Astrocyte (in vitro differentiated cells and primary cell): ENCODE measurements at regions not wholly inside any gene's neighbourhood (a gene's known extent, or its start where the extent isn't known, plus 50 kb on each side); places are given as distances from the start of the nearest gene placed in this dataset.

Source experiments
- DNase-seq: peaks from one replicate; pipeline ENCODE4 v3.0.0-alpha.2; 2010; ENCODE audit warnings: low read depth
- FAIRE-seq: peaks from 2 replicates; lab custom pipeline; 2011; peaks lifted over from hg19 to GRCh38; lab: Jason Lieb, UNC
- H2AFZ ChIP-seq: 2 replicates; pipeline ENCODE4 v1.6.0; 2012; ENCODE audit warnings: low read depth, low read length, inconsistent platforms
- H3K27ac ChIP-seq: 2 replicates; pipeline ENCODE4 v1.5.1; 2011; ENCODE audit warnings: low read depth, low read length, inconsistent platforms
- H3K27me3 ChIP-seq: 2 replicates; pipeline ENCODE4 v1.6.0; 2011; ENCODE audit warnings: low read length, inconsistent platforms; ENCODE audit not compliant: insufficient read depth
- H3K36me3 ChIP-seq: 2 replicates; pipeline ENCODE4 v1.5.1; 2011; ENCODE audit warnings: low read length, inconsistent platforms; ENCODE audit not compliant: insufficient read depth
- H3K4me1 ChIP-seq: 2 replicates; pipeline ENCODE4 v1.5.1; 2011; ENCODE audit warnings: low read length, inconsistent platforms; ENCODE audit not compliant: insufficient read depth
- H3K4me2 ChIP-seq: 2 replicates; pipeline ENCODE4 v1.6.0; 2012; ENCODE audit warnings: low read length, inconsistent platforms
- H3K4me3 ChIP-seq: 2 replicates; pipeline ENCODE4 v1.5.1; 2011; ENCODE audit warnings: low read depth, mild to moderate bottlenecking, low read length, inconsistent platforms; ENCODE audit not compliant: insufficient read depth
- H3K79me2 ChIP-seq: 2 replicates; pipeline ENCODE4 v1.6.0; 2012; ENCODE audit warnings: mild to moderate bottlenecking, low read length, inconsistent platforms; ENCODE audit not compliant: insufficient read depth
- H3K9ac ChIP-seq: 2 replicates; pipeline ENCODE4 v1.6.0; 2012; ENCODE audit warnings: mild to moderate bottlenecking, low read length, inconsistent platforms
- H3K9me3 ChIP-seq: 2 replicates; pipeline ENCODE4 v1.5.1; 2012; ENCODE audit warnings: low read depth, mild to moderate bottlenecking, low read length, inconsistent platforms; ENCODE audit not compliant: insufficient read depth
- H4K20me1 ChIP-seq: 2 replicates; pipeline ENCODE4 v1.6.0; 2012; ENCODE audit warnings: low read length, inconsistent platforms; ENCODE audit not compliant: insufficient read depth
- H3K27ac Mint-ChIP-seq: one replicate; pipeline ENCODE4 v1.8.0; 2021; ENCODE audit warnings: mild to moderate bottlenecking, mixed read lengths; ENCODE audit not compliant: unreplicated experiment
- H3K27me3 Mint-ChIP-seq: one replicate; pipeline ENCODE4 v1.8.0; 2021; ENCODE audit warnings: low read depth, mixed read lengths; ENCODE audit not compliant: unreplicated experiment
- H3K36me3 Mint-ChIP-seq: one replicate; pipeline ENCODE4 v1.8.0; 2021; ENCODE audit warnings: low read depth, mixed read lengths; ENCODE audit not compliant: unreplicated experiment
- H3K4me1 Mint-ChIP-seq: one replicate; pipeline ENCODE4 v1.8.0; 2021; ENCODE audit warnings: low read depth, mixed read lengths; ENCODE audit not compliant: unreplicated experiment
- H3K4me3 Mint-ChIP-seq: one replicate; pipeline ENCODE4 v1.8.0; 2021; ENCODE audit warnings: mild to moderate bottlenecking, moderate library complexity, mixed read lengths; ENCODE audit not compliant: unreplicated experiment
- H3K9me3 Mint-ChIP-seq: one replicate; pipeline ENCODE4 v1.8.0; 2021; ENCODE audit warnings: mild to moderate bottlenecking, mixed read lengths; ENCODE audit not compliant: unreplicated experiment
- EZH2 ChIP-seq: IDR thresholded peaks from 2 replicates; pipeline ENCODE4 v1.6.1; 2012; ENCODE audit warnings: mild to moderate bottlenecking, low read length, inconsistent platforms; ENCODE audit not compliant: insufficient read depth
- TF ChIP-seq, protein P1 (sequence below): IDR thresholded peaks from 2 replicates; pipeline ENCODE4 v1.5.1; 2011; ENCODE audit warnings: low read depth, mild to moderate bottlenecking, inconsistent platforms, low read length, moderate library complexity; ENCODE audit not compliant: insufficient read depth

DNA sequence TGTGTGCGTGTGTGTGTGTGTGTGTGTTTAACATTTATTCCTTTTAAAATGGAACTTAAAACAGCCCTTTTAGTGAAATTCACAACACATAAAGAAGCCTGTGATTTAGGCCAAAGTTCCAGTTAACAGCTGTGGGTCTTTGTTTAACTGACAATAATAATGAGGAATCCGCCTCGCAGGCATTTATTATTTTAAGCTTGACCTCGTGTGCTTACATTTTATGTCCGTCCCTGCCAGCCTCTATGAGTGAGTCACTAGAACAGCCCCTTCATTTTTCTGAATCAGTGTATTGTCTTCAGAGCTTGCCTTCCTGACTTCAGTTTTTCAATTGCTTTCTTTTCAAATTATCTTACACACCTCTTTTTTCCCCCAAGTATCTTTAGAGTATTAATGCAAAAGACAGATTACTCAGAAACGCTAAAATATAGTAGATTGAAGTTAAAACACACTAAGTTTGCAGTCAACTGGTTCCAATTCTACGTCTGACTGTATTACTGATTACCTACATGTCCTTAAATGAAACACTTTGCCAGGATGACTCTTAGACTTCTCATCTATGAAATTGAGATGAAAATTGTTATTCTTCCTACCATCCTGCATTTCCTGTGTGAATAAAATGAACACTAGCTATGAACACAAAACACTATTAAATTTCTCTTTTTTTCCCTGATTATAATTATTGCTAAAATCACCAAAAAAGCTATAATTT, 319.6 kb upstream of the HS3ST1 start:
- H3K27ac Mint-ChIP-seq, result peak overlapping the region; percentile 6

DNA sequence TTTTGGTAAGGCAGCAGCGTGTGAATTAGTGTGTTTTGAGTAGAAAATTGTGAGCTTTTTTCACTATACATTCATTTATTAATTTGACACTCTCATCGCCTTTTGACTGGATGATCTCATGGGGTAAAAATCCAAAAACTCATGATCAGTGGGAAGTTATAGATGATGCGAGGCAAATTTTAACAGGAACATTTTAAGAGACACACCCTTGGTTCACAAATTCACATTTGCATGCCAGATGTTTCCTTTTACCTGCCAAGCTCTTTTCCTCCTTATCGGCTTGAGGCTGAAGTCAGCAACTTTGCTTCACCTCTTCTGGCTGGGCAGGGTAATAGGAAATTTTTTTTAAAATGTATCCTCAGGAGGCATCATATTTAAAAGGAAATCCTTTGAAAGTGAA, 318.0 kb upstream of the HS3ST1 start:
- no peak overlapping the region for H3K4me3 ChIP-seq
- no peaks in the 10 kb centered on the region for H3K9me3 Mint-ChIP-seq
- no peak overlapping the region for H3K27ac Mint-ChIP-seq
- H3K4me1 ChIP-seq, result peaks cover 10% of the 10 kb centered on the region
- no peak overlapping the region for H3K27ac ChIP-seq
- FAIRE-seq (no peak), DNase-seq (peak; percentile 48)
- H3K79me2 ChIP-seq, result no peaks in the 10 kb centered on the region
- no peaks in the 10 kb centered on the region for H3K27me3 ChIP-seq
- H3K36me3 ChIP-seq, result no peaks in the 10 kb centered on the region
- H3K27me3 Mint-ChIP-seq, result no peaks in the 10 kb centered on the region
- no peaks in the 10 kb centered on the region for H4K20me1 ChIP-seq
- H3K9me3 ChIP-seq, result no peaks in the 10 kb centered on the region
- no peak overlapping the region for H3K9ac ChIP-seq
- no peak overlapping the region for H2AFZ ChIP-seq
- no peak for TF ChIP-seq EZH2
- TF ChIP-seq, protein P1, sequence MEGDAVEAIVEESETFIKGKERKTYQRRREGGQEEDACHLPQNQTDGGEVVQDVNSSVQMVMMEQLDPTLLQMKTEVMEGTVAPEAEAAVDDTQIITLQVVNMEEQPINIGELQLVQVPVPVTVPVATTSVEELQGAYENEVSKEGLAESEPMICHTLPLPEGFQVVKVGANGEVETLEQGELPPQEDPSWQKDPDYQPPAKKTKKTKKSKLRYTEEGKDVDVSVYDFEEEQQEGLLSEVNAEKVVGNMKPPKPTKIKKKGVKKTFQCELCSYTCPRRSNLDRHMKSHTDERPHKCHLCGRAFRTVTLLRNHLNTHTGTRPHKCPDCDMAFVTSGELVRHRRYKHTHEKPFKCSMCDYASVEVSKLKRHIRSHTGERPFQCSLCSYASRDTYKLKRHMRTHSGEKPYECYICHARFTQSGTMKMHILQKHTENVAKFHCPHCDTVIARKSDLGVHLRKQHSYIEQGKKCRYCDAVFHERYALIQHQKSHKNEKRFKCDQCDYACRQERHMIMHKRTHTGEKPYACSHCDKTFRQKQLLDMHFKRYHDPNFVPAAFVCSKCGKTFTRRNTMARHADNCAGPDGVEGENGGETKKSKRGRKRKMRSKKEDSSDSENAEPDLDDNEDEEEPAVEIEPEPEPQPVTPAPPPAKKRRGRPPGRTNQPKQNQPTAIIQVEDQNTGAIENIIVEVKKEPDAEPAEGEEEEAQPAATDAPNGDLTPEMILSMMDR, result no peak
- no peak overlapping the region for H3K4me3 Mint-ChIP-seq
- no peaks in the 10 kb centered on the region for H3K36me3 Mint-ChIP-seq
- H3K4me1 Mint-ChIP-seq, result peaks cover 25% of the 10 kb centered on the region
- H3K4me2 ChIP-seq, result no peak overlapping the region

More for the DNA sequence above, 319.6 kb upstream of the HS3ST1 start:
- DNase-seq (peak; percentile 85), FAIRE-seq (no peak)
- H3K4me3 Mint-ChIP-seq, result no peak overlapping the region
- TF ChIP-seq, protein P1, result no peak
- no peak for TF ChIP-seq EZH2
- Histone ChIP-seq H4K20me1 (no peaks in the 10 kb centered on the region), H2AFZ (peak overlapping the region; percentile 3), H3K27me3 (no peaks in the 10 kb centered on the region), H3K36me3 (no peaks in the 10 kb centered on the region), H3K27ac (peak overlapping the region; percentile 43), H3K4me2 (peak overlapping the region; percentile 64), H3K4me3 (peak overlapping the region; percentile 0), H3K79me2 (no peaks in the 10 kb centered on the region), H3K9ac (no peak overlapping the region), H3K4me1 (peaks cover 10% of the 10 kb centered on the region), H3K9me3 (no peaks in the 10 kb centered on the region)
- no peaks in the 10 kb centered on the region for H3K27me3 Mint-ChIP-seq
- H3K9me3 Mint-ChIP-seq, result peaks cover 3% of the 10 kb centered on the region
- peaks cover 19% of the 10 kb centered on the region for H3K4me1 Mint-ChIP-seq
- no peaks in the 10 kb centered on the region for H3K36me3 Mint-ChIP-seq

DNA sequence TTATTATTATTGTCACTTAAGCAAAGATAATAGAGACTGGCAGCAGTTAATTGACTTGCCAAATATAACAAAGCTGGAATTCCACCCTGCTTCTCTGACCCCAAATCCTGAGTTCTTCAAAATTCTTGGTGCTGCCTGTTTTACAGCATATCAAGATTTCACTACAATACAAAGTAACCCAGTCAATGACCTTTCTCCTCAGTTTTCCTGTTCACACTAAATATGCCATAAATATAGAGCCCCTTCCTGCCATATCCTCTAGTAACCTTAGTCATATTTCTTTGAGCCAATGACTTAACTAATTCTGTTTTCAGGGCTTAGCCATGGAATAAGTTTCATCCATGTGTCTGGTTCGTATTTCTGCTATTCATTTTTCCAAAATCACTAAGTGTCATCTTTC, 315.3 kb upstream of the HS3ST1 start:
- H2AFZ ChIP-seq, result no peak overlapping the region

More for the DNA sequence above, 315.3 kb upstream of the HS3ST1 start:
- Histone ChIP-seq H3K4me2 (no peak overlapping the region), H3K9ac (no peak overlapping the region), H3K4me3 (no peak overlapping the region), H3K27me3 (no peaks in the 10 kb centered on the region), H3K4me1 (peaks cover 13% of the 10 kb centered on the region), H3K79me2 (no peaks in the 10 kb centered on the region), H3K27ac (no peak overlapping the region), H3K36me3 (no peaks in the 10 kb centered on the region), H4K20me1 (no peaks in the 10 kb centered on the region), H3K9me3 (no peaks in the 10 kb centered on the region)
- peaks cover 35% of the 10 kb centered on the region for H3K4me1 Mint-ChIP-seq
- H3K36me3 Mint-ChIP-seq, result no peaks in the 10 kb centered on the region
- H3K4me3 Mint-ChIP-seq, result no peak overlapping the region
- no peak for DNase-seq
- no peaks in the 10 kb centered on the region for H3K9me3 Mint-ChIP-seq
- H3K27me3 Mint-ChIP-seq, result no peaks in the 10 kb centered on the region
- TF ChIP-seq, protein P1, result no peak
- TF ChIP-seq EZH2, result no peak
- FAIRE-seq, result no peak
- H3K27ac Mint-ChIP-seq, result no peak overlapping the region
